ENCODE measurements at regions not wholly inside any gene's neighbourhood (a gene's known extent, or its start where the extent isn't known, plus 50 kb on each side); places are given as distances from the start of the nearest gene placed in this dataset.
"Not testable (repeated sequence)": the region's sequence is repeated elsewhere in the genome, so short reads cannot be mapped to it uniquely, and the experiment has no call there.

DNA sequence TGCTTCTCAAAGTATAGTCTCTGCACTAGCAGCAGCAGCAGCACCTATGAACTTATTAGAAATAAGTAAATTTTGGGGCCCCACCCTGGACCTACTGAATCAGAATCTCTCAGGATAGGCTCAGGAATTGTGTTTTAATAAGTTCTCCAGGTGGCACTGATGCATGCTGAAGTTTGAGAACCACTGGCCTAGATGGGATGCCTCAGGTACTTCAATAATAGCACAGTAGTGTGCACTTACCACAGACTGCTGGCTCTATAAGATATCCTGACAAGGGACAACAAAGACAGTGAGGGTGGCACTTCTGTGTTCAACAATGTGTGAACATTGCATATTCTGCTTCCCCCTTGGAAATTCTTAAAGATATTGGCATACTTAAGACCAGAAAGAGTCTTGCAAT is 64.7 kb upstream of the HABP2 start:
- CTCF ChIA-PET, result interaction anchor here (0.6 kb wide), 1 partner anchor 794 kb away, joined by 3 read pairs; no protein-coding TSS in a partner anchor
- H3K9me3 ChIP-seq (ENCODE audit: control insufficient read depth, insufficient read depth, low read depth, low read length), result no peaks in the 10 kb centered on the region
- H3K4me3 ChIP-seq (ENCODE audit: low read depth, low read length), result no peak overlapping the region
- POLR2A ChIA-PET, result no interaction called here
- H3K27ac ChIP-seq (ENCODE audit: extremely low read depth, low read depth, low read length), result no peak overlapping the region
- H3K4me1 ChIP-seq (ENCODE audit: control insufficient read depth, insufficient read depth, low read length), result no peaks in the 10 kb centered on the region
- TF ChIP-seq, protein P1, sequence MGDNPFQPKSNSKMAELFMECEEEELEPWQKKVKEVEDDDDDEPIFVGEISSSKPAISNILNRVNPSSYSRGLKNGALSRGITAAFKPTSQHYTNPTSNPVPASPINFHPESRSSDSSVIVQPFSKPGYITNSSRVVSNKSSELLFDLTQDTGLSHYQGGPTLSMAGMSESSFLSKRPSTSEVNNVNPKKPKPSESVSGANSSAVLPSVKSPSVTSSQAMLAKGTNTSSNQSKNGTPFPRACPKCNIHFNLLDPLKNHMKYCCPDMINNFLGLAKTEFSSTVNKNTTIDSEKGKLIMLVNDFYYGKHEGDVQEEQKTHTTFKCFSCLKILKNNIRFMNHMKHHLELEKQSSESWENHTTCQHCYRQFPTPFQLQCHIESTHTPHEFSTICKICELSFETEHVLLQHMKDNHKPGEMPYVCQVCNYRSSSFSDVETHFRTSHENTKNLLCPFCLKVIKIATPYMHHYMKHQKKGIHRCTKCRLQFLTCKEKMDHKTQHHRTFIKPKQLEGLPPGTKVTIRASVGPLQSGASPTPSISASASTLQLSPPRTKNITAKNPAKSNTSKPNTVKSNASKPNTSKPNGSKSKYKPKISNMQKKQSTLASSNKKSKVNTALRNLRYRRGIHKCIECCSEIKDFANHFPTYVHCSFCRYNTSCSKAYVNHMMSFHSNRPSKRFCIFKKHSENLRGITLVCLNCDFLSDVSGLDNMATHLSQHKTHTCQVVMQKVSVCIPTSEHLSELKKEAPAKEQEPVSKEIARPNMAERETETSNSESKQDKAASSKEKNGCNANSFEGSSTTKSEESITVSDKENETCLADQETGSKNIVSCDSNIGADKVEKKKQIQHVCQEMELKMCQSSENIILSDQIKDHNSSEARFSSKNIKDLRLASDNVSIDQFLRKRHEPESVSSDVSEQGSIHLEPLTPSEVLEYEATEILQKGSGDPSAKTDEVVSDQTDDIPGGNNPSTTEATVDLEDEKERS (tag by site-specific recombination; IDR thresholded peaks at IDR 0.05), result no peak
- TF ChIP-seq, protein P2, sequence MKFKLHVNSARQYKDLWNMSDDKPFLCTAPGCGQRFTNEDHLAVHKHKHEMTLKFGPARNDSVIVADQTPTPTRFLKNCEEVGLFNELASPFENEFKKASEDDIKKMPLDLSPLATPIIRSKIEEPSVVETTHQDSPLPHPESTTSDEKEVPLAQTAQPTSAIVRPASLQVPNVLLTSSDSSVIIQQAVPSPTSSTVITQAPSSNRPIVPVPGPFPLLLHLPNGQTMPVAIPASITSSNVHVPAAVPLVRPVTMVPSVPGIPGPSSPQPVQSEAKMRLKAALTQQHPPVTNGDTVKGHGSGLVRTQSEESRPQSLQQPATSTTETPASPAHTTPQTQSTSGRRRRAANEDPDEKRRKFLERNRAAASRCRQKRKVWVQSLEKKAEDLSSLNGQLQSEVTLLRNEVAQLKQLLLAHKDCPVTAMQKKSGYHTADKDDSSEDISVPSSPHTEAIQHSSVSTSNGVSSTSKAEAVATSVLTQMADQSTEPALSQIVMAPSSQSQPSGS (tag by site-specific recombination; IDR thresholded peaks at IDR 0.05; ENCODE audit: low read depth), result no peak
- TF ChIP-seq, protein P3, sequence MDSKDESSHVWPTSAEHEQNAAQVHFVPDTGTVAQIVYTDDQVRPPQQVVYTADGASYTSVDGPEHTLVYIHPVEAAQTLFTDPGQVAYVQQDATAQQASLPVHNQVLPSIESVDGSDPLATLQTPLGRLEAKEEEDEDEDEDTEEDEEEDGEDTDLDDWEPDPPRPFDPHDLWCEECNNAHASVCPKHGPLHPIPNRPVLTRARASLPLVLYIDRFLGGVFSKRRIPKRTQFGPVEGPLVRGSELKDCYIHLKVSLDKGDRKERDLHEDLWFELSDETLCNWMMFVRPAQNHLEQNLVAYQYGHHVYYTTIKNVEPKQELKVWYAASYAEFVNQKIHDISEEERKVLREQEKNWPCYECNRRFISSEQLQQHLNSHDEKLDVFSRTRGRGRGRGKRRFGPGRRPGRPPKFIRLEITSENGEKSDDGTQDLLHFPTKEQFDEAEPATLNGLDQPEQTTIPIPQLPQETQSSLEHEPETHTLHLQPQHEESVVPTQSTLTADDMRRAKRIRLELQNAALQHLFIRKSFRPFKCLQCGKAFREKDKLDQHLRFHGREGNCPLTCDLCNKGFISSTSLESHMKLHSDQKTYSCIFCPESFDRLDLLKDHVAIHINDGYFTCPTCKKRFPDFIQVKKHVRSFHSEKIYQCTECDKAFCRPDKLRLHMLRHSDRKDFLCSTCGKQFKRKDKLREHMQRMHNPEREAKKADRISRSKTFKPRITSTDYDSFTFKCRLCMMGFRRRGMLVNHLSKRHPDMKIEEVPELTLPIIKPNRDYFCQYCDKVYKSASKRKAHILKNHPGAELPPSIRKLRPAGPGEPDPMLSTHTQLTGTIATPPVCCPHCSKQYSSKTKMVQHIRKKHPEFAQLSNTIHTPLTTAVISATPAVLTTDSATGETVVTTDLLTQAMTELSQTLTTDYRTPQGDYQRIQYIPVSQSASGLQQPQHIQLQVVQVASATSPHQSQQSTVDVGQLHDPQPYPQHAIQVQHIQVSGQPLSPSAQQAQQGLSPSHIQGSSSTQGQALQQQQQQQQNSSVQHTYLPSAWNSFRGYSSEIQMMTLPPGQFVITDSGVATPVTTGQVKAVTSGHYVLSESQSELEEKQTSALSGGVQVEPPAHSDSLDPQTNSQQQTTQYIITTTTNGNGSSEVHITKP (tag by site-specific recombination; IDR thresholded peaks at IDR 0.05), result no peak
- no peak for TF ChIP-seq GLIS2 (tag by site-specific recombination; IDR thresholded peaks at IDR 0.05)
- TF ChIP-seq ZNF433 (tag by site-specific recombination; IDR thresholded peaks at IDR 0.05; ENCODE audit: low read depth), result no peak
- TF ChIP-seq, protein P4, sequence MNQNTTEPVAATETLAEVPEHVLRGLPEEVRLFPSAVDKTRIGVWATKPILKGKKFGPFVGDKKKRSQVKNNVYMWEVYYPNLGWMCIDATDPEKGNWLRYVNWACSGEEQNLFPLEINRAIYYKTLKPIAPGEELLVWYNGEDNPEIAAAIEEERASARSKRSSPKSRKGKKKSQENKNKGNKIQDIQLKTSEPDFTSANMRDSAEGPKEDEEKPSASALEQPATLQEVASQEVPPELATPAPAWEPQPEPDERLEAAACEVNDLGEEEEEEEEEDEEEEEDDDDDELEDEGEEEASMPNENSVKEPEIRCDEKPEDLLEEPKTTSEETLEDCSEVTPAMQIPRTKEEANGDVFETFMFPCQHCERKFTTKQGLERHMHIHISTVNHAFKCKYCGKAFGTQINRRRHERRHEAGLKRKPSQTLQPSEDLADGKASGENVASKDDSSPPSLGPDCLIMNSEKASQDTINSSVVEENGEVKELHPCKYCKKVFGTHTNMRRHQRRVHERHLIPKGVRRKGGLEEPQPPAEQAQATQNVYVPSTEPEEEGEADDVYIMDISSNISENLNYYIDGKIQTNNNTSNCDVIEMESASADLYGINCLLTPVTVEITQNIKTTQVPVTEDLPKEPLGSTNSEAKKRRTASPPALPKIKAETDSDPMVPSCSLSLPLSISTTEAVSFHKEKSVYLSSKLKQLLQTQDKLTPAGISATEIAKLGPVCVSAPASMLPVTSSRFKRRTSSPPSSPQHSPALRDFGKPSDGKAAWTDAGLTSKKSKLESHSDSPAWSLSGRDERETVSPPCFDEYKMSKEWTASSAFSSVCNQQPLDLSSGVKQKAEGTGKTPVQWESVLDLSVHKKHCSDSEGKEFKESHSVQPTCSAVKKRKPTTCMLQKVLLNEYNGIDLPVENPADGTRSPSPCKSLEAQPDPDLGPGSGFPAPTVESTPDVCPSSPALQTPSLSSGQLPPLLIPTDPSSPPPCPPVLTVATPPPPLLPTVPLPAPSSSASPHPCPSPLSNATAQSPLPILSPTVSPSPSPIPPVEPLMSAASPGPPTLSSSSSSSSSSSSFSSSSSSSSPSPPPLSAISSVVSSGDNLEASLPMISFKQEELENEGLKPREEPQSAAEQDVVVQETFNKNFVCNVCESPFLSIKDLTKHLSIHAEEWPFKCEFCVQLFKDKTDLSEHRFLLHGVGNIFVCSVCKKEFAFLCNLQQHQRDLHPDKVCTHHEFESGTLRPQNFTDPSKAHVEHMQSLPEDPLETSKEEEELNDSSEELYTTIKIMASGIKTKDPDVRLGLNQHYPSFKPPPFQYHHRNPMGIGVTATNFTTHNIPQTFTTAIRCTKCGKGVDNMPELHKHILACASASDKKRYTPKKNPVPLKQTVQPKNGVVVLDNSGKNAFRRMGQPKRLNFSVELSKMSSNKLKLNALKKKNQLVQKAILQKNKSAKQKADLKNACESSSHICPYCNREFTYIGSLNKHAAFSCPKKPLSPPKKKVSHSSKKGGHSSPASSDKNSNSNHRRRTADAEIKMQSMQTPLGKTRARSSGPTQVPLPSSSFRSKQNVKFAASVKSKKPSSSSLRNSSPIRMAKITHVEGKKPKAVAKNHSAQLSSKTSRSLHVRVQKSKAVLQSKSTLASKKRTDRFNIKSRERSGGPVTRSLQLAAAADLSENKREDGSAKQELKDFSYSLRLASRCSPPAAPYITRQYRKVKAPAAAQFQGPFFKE (tag by site-specific recombination; IDR thresholded peaks at IDR 0.05; ENCODE audit: borderline replicate concordance), result no peak
- no peak for TF ChIP-seq ZNF133 (tag by site-specific recombination; IDR thresholded peaks at IDR 0.05)
- TF ChIP-seq ZNF830 (tag by site-specific recombination; IDR thresholded peaks at IDR 0.05; ENCODE audit: low read depth), result no peak
- TF ChIP-seq ZNF747 (tag by site-specific recombination; IDR thresholded peaks at IDR 0.05), result no peak
- H3K36me3 ChIP-seq (ENCODE audit: control insufficient read depth in 2 of 2, insufficient read depth in 1 of 2, low read length in 2 of 2), result no peaks in the 10 kb centered on the region

DNA sequence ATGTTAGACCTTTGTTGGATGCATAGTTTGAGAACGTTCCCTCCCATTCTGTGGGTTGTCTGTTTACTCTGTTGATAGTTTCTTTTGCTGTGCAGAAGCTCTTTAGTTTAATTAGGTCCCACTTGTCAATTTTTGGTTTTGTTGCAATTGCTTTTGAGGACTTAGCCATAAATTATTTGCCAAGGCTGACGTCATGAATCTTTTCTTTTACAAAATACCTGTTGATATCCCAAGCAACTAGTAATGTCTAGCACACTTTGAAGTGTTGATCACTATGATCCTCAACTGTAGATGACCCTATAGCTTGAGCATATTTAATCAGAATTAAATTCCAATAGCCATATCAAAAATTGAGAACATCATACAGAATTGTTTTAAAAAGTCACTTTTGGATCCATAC is 63.3 kb upstream of the HABP2 start:
- H3K27ac ChIP-seq (ENCODE audit: extremely low read depth, low read depth, low read length); H3K36me3 ChIP-seq (ENCODE audit: control insufficient read depth in 2 of 2, insufficient read depth in 1 of 2, low read length in 2 of 2); H3K9me3 ChIP-seq (ENCODE audit: control insufficient read depth, insufficient read depth, low read depth, low read length); POLR2A ChIA-PET; H3K4me3 ChIP-seq (ENCODE audit: low read depth, low read length); H3K4me1 ChIP-seq (ENCODE audit: control insufficient read depth, insufficient read depth, low read length): not testable (repeated sequence)
- peak; percentile 48; the same call in 1 of the 2 replicates for TF ChIP-seq SCRT2 (tag by site-specific recombination; IDR thresholded peaks at IDR 0.05)
- CTCF ChIA-PET, result interaction anchor here (0.6 kb wide), 1 partner anchor 105 kb away, joined by 4 read pairs; no protein-coding TSS in a partner anchor

All from HEK293 (cell line).